ENCODE measurements at regions not wholly inside any gene's neighbourhood (a gene's known extent, or its start where the extent isn't known, plus 50 kb on each side); places are given as distances from the start of the nearest gene placed in this dataset.

GRCh38 chr12:98423963-98424362, 91.4 kb upstream of the TMPO start:
- no peak for DNase-seq

GRCh38 chr12:98424726-98425401, 90.5 kb upstream of the TMPO start:
- peak; percentile 78 to 88 (median 79) for DNase-seq

GRCh38 chr12:98425859-98426258, 89.5 kb upstream of the TMPO start:
- no peak for DNase-seq

DNA sequence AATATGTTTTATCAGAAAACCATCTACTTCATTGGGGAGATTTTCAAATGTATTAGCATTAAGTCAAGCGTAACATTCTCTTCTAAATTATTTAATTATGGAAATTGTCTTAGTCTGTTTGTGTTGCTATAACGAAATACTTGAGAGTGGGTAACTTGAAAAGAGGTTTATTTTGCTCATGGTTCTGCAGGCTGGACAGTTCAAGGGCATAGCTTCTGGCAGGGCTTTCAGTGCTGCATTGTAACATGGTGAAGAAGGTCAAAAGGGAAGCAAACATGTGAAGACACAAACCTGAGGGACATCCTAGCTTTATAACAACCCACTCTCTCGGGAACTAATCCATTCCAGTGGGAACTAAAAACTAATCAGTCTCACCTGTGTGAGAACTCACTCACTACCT, 84.3 kb upstream of the TMPO start:
- DNase-seq: no peak

- DNase-seq: no peak
Measured at GRCh38 chr12:98437166-98437565, 78.2 kb upstream of the TMPO start.

DNA sequence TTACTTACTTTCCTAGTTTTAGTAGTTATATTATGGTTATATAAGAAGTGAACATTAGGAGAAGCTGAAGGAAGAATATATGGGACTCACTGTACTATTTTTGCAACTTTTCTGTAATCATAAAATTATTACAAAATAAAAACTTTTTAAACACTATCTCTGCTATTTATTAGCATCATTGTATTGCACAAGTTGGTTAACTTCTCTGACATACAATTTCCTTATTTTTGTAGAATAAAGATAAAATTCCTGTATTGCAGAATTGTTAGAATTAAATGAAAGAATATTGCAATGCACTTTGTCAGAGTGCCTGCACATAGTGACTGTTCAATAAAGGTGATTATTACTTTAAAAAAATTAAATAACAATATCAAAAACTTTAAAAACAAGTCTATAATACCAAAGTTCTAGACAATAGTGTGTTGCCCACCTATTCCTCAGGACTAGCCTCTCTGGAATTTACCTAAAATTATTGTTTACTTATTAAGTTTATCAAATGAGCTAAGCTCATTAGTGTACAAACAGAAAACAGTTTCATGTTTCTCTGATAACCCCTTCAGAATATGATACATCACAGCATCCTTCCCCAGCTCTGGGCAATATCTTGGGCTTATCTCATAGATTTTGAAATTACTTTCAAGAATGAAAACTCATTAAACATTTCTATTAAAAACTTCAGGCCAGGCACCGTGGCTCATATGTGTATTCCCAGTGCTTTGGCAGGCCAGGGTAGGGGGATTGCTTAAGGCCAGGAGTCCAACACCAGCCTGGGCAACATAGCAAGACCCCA, 77.4 kb upstream of the TMPO start:
- no peak for DNase-seq

DNA sequence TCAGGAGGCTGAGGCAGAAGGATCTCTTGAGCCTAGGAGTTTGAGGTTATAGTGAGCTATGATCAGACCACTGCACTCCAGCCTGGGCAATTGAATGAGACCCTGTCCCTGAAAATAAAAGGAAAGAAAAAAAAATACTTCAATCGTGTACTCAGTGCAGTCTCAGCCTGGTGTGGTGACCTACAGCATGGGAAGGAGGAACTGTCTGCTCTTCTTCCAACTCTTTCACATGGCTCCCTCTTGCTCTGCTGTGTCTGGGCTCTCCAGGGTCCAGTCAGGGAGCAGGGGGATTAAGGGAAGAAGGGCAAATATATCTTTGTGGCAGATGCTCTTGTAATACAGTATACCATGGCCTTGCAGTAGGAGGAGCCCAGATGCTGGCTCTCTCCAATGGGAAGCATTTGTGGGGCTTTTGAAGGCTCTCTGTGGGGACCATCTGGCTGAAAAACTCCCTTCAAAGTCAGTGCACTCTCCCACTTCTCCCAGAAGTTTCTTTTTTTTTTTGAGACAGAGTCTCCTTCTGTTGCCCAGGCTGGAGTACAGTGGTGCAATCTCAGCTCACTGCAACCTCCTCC, 76.6 kb upstream of the TMPO start:
- no peak for DNase-seq

- no peak for DNase-seq
Measured at GRCh38 chr12:98439471-98439951, 75.9 kb upstream of the TMPO start.

GRCh38 chr12:98439981-98440581, 75.3 kb upstream of the TMPO start:
- DNase-seq: peak; percentile 79 to 91 (median 89)

GRCh38 chr12:98446060-98446459, 69.3 kb upstream of the TMPO start:
- no peak for DNase-seq

- DNase-seq: no peak
Measured at GRCh38 chr12:98446682-98447081, 68.7 kb upstream of the TMPO start.

GRCh38 chr12:98449584-98449983, 65.8 kb upstream of the TMPO start:
- peak in 1 of 3 donors; percentile 24 for DNase-seq

GRCh38 chr12:98453070-98453469, 62.3 kb upstream of the TMPO start:
- no peak for DNase-seq

DNA sequence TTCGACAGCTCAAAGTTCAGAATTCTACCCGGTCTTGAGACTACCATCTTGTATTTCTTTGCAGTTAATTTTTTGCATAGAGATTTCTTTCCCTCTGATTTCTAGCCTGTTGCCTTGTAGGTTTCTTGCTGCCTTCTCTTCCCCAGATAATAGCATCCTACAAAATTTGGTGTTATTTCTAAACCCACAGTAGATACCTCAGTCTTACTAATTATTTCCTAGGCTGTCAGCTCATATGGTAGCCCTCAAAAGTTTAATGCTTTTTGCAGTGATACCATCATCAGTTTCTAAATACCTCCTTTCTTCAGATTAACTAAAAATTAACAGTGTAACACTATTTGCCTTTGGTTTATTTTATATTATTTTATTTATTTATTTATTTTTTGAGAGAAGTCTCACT, 61.9 kb upstream of the TMPO start:
- no peak for DNase-seq

- peak in 1 of 3 donors; percentile 12 for DNase-seq
Measured at GRCh38 chr12:98456041-98456440, 59.3 kb upstream of the TMPO start.

- DNase-seq: peak; percentile 29 to 78 (median 51)
Measured at GRCh38 chr12:98456576-98457573, 58.5 kb upstream of the TMPO start.

DNA sequence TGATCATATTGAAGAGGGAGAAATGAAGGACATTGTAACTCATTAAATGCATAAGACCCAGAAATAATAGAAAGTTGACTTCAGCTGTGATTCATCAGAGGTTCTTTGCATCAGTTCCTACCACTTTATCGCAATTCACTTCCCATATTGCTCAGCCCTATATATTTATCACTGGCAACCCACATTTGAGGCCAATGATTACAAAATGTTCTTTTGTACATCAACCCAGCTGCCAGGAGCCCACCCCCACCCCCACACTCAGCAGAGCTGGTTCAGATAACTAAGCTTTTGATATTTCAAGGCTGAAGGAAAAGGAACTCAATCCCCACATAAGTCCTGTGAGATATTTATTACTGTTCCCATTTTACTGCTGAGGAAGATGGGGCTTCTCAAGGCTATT, 51.2 kb upstream of the TMPO start:
- no peak for DNase-seq

- no peak for DNase-seq
Measured at GRCh38 chr12:98465505-98465904, 49.9 kb upstream of the TMPO start.
